Colon (tissue), 2 donors: ENCODE measurements at regions not wholly inside any gene's neighbourhood (a gene's known extent, or its start where the extent isn't known, plus 50 kb on each side); places are given as distances from the start of the nearest gene placed in this dataset.
"Not testable (repeated sequence)": the region's sequence is repeated elsewhere in the genome, so short reads cannot be mapped to it uniquely, and the experiment has no call there.

ENCODE experiments used
- FAIRE-seq: peaks from 2 replicates; lab custom pipeline; 2012; peaks lifted over from hg19 to GRCh38; lab: Jason Lieb, UNC
- donor health status: control.
- donor health status: control.

DNA sequence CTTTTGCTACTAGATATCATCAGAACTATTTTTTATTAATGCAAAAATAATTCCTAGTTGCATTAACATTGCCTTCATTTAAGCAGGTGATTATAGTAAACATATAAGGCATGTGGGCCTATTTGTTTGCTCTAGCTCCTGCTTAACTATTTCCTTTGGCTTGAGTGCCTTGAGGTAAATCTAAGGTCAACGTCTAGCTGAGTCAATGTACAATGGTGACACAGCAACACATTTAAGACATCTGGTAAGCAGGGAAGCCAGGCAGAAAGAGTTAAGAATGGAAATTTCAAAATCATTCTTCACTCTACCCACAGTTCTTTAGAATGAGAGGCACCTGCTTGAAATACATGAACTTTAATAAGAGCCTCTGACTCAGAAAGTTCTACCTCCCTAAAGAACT lies 111.9 kb upstream of the FST start:
- FAIRE-seq: no peak

GRCh38 chr5:53368966-53369605 lies 111.3 kb upstream of the FST start:
- FAIRE-seq: no peak

DNA sequence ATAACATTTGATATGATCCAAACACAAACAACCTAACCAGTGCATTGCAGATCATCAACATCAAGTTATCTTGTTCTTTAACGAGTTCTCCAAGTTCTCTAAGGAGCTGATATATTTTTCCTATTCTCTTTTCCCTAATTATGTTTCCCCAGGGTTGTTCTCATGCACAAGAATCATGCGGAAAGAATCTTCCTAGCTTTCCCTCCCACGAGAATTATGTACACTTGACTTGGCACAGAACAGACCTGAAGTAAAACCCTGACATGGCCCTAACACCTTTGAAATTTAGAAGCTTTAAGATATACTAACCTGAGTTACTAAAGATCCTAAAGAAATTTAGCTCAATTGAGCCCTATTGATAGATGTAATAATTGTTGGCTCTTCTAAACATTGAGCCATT lies 110.7 kb upstream of the FST start:
- no peak for FAIRE-seq

DNA sequence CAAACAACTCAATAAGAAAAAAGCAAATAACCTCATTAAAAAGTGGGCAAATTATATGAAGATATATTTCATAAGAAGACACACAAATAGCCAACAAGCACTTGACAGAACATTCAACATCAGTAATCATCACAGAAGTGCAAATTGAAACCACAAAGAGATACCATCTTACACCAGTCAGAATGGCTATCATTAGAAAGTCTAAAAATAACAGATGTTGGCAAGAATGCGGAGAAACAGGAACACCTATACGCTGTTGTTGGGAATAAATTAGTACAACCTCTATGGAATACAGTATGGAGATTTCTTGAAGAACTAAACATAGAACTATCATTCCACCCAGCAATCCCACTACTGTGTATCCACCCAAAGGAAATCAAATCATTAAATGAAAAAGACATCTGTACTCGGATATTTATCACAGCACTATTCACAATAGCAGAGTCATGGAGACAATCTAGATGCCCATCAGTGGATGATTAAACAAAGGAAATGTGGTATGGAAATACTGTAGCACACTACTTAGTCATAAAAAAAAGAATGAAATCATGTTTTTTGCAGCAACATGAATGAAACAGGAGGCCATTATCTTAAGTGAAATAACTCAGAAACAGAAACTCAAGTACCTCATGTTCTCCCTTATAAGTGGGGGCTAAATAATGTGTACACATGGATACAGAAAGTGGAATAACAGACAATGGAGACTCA lies 106.8 kb upstream of the FST start:
- FAIRE-seq: no peak

DNA sequence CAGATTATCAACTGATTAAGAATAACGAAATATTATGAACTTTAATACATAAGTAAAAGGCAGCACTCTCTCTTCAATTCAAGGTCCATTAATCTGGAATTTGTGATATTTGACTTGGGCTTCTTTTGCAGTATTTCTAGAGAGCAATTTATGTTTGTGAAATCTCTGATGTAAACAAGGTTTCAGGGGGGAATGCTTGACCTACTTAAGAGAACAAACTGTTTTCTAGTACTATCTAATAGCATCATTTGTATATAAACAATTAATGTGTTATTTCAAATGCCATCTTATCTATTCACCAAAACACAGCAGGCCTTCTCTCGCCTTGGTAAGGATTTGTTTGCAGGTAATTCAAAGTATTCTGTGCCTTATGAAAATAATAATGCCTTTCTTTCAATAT lies 103.6 kb upstream of the FST start:
- FAIRE-seq: no peak

- FAIRE-seq: no peak
These were observed 102.2 kb upstream of the FST start for GRCh38 chr5:53378190-53378589.

DNA sequence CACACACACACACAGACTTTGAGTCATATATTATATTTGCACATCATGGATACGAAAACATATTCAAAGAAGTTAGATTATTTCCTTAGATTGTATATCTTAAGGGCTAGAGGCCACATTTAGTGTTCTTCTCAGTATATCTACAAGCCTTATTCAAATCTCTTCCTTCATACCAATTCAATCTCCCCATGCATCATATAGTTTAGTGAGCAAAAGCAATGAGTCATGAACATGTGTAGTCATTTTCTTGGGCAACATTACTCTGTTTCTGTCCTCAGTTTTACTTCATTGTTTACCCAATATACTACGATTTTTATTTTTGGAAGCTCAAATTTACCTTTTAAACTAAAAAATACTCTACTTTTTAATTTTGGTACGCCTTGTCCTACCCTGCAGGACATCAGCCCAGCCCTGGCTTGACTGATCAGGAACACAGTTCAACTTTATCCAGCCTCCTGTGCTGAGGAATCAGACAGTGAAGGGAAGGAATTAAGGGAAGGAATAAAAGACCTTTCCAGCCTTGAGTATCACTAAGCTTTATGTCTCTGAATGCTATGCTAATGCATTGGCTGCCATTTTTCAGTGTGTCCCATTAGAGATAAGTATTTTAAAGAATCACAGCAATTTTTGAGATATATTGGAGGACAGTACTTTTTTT lies 101.7 kb upstream of the FST start:
- FAIRE-seq: no peak

DNA sequence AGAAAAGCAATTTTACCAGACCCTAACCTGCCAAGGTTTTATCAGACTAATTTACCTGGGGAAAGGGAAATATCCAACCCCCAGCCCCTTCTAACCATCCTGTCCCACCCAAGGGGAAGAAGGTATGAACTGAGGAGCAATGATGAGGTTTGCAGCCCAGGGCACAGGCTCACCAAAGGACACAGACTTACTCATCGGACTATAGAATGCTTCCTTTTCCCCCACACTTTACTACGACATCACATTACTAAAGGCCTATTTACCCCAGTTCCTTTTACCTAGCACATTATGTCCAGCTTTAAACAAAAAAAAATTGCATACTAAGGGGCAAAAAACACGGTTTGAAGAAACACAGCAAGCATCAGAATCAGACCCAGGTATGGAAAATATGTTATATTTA lies 94.1 kb upstream of the FST start:
- no peak for FAIRE-seq

DNA sequence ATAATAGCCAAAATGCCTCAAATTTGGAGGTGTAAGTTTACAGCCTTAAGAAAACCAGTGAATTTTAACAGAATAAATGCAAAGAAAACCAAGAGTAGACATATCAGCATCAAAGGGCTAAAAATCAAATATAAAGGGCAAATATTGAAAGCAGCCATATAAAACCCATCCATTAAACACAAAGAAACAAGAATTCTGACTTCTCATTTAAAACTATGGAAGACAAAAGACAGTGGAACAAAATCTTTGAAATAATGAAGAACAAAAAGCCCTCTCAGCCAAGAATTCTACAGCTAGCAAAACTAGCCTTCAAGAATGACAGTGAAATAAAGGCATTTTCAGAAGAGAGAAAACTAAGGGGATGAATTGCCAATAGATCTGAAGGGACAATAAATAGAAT lies 91.3 kb upstream of the FST start:
- FAIRE-seq: no peak

GRCh38 chr5:53392073-53392472 lies 88.4 kb upstream of the FST start:
- FAIRE-seq: no peak

GRCh38 chr5:53394808-53395207 lies 85.6 kb upstream of the FST start:
- no peak for FAIRE-seq

- no peak for FAIRE-seq
These were observed 83.2 kb upstream of the FST start for GRCh38 chr5:53397141-53397757.

- no peak for FAIRE-seq
These were observed 82.6 kb upstream of the FST start for GRCh38 chr5:53397845-53398244.

GRCh38 chr5:53399926-53400697 lies 80.3 kb upstream of the FST start:
- FAIRE-seq: no peak

DNA sequence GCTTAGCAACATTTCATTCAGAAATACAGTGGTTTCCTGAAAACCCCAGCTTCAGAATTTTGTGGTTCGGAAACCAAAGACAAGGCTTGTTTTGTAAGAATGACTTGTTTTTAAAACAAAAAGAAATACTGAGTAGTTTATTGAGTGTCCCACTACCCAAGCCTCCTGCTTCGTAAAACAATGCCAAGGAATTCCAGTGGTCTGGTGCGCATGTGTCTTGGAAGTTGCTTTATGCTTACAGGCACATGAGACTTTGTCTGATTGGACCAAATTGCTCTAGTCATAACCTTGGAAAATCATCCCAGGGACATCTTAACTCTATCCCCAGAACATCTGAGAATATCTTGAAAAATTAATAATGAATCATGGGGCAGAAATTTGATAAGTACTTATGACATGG lies 77.1 kb upstream of the FST start:
- FAIRE-seq: no peak

DNA sequence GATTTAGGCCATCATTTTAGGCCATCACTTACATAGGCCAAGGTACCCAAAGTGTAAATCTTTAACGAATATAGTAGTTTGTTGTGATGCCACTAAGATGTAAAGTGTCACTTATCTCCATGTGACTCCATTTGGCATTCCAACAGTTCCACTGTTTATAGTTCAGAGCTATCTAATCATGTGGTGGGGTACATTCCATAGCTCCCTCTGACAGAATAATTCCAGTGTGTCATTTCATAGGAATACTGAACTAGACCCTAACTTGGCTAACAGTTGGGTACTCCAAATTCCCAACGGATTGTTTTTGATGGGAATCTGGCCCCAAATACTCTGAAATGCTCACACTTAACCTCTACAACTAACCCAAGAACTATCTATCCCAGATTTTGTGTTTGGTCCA lies 76.7 kb upstream of the FST start:
- FAIRE-seq: no peak

DNA sequence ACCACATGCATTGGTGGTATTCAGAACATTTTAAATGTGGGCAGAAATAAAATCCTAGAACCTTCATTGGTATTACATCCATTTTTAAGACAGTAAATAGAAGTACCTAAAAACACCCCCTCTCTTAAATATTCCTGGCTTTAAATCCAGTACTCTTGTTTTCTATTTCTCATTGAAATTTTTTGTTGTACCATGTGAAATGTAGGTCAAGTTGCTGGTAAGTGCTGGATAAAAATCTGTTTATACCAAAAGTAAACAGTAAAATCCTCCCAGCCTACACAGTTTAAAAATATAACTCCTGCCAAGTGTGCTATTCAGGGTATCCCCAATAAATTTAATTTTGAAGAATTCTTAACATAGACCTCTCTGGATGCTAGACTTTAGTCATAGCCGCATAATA lies 75.0 kb upstream of the FST start:
- FAIRE-seq: no peak

DNA sequence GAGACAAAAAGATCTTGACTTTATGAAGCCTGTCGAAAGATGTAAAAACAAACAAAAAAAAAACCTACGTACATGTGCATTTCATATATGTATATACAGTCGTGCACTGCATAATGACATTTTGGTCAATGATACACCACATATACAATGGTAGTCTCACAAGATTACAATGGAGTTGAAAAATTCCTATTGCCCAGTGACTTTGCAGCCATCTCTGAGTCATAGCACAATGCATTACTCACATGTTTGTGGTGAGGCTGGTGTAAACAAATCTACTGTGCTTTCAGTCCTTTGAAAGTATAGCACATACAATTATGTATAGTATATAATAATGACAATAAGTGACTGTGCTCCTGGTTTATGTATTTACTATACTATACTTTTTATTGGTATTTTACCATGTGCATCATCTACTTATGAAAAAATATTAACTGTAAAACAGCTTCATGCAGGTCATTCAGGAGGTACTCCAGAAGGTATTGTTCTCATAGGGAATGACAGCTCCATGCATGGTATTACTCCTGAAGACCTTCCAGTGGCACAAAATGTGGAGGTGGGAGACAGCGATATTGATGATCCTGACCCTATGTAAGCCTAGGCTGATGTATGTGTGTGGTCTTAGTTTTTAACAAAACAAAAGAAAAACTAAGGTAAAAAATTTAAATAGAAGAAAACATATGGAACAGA lies 73.7 kb upstream of the FST start:
- FAIRE-seq: no peak

GRCh38 chr5:53407373-53407772 lies 73.1 kb upstream of the FST start:
- FAIRE-seq: no peak

- no peak for FAIRE-seq
These were observed 69.0 kb upstream of the FST start for GRCh38 chr5:53411388-53411787.

GRCh38 chr5:53412499-53412898 lies 67.9 kb upstream of the FST start:
- not testable (repeated sequence) for FAIRE-seq
